NCI-H146 treated with DMSO at 0.1 percent for 48 hours (cell line): ENCODE measurements at regions not wholly inside any gene's neighbourhood (a gene's known extent, or its start where the extent isn't known, plus 50 kb on each side); places are given as distances from the start of the nearest gene placed in this dataset.

Experiments used
- DNase-seq: peaks from one replicate; lab custom pipeline; 2025; ENCODE audit not compliant: unreplicated experiment; lab: John Stamatoyannopoulos, UW

- DNase-seq = no peak
Observed at GRCh38 chr2:18749912-18750526, 160.7 kb upstream of the NT5C1B start.

GRCh38 chr2:18745431-18746272 is 156.3 kb upstream of the NT5C1B start:
- DNase-seq = no peak

- no peak for DNase-seq
Observed at GRCh38 chr2:18741895-18742732, 152.7 kb upstream of the NT5C1B start.

- DNase-seq = no peak
Observed at GRCh38 chr2:18741191-18741590, 151.8 kb upstream of the NT5C1B start.

GRCh38 chr2:18740474-18740881 is 151.1 kb upstream of the NT5C1B start:
- DNase-seq = no peak

GRCh38 chr2:18731666-18732065 is 142.3 kb upstream of the NT5C1B start:
- no peak for DNase-seq

GRCh38 chr2:18724371-18725145 is 135.2 kb upstream of the NT5C1B start:
- no peak for DNase-seq

- no peak for DNase-seq
Observed at GRCh38 chr2:18723219-18723618, 133.8 kb upstream of the NT5C1B start.

- no peak for DNase-seq
Observed at GRCh38 chr2:18722101-18722500, 132.7 kb upstream of the NT5C1B start.

GRCh38 chr2:18721038-18721922 is 131.9 kb upstream of the NT5C1B start:
- DNase-seq = no peak

GRCh38 chr2:18719978-18720775 is 130.8 kb upstream of the NT5C1B start:
- no peak for DNase-seq

- DNase-seq = no peak
Observed at GRCh38 chr2:18708203-18708715, 118.9 kb upstream of the NT5C1B start.

- DNase-seq = no peak
Observed at GRCh38 chr2:18706001-18706400, 116.6 kb upstream of the NT5C1B start.

GRCh38 chr2:18704276-18704675 is 114.9 kb upstream of the NT5C1B start:
- DNase-seq = no peak

GRCh38 chr2:18703555-18703954 is 114.2 kb upstream of the NT5C1B start:
- no peak for DNase-seq

GRCh38 chr2:18701981-18702380 is 112.6 kb upstream of the NT5C1B start:
- no peak for DNase-seq

- DNase-seq = no peak
Observed at GRCh38 chr2:18701546-18701945, 112.2 kb upstream of the NT5C1B start.

GRCh38 chr2:18690342-18690741 is 101.0 kb upstream of the NT5C1B start:
- DNase-seq = no peak
